GM23338 (cell line): ENCODE measurements at regions not wholly inside any gene's neighbourhood (a gene's known extent, or its start where the extent isn't known, plus 50 kb on each side); places are given as distances from the start of the nearest gene placed in this dataset.

Experiments used
- ATAC-seq: fragments of 200-7000 bp; cut with Tn5 transposase; 3 replicates; pipeline ENCODE4 v1.9.1; 2020
- DNase-seq: peaks from one replicate; pipeline ENCODE4 v3.0.0-alpha.2; 2015; ENCODE audit warnings: low spot score
- H2AFZ ChIP-seq: fragments of 200-600 bp; sonication (generic); 2 replicates; pipeline ENCODE4 v1.8.0; 2016; ENCODE audit warnings: antibody characterized with exemption, mild to moderate bottlenecking, moderate library complexity
- H3F3A ChIP-seq: fragments of 200-600 bp; sonication (generic); replicated peaks from 2 replicates; pipeline ENCODE4 v1.8.0; 2017; ENCODE audit warnings: antibody characterized with exemption, mixed run types, low read depth
- H3K27ac ChIP-seq: fragments of 200-600 bp; sonication (generic); 2 replicates; pipeline ENCODE4 v1.6.1; 2016; ENCODE audit warnings: low read depth
- H3K27me3 ChIP-seq: fragments of 200-600 bp; sonication (generic); 2 replicates; pipeline ENCODE4 v1.8.0; 2016; ENCODE audit warnings: mild to moderate bottlenecking, mixed run types, moderate library complexity; ENCODE audit not compliant: insufficient read depth
- H3K36me3 ChIP-seq: fragments of 200-600 bp; sonication (generic); 2 replicates; pipeline ENCODE4 v1.8.0; 2016; ENCODE audit warnings: mild to moderate bottlenecking; ENCODE audit not compliant: insufficient read depth
- H3K4me1 ChIP-seq: fragments of 200-600 bp; sonication (generic); 2 replicates; pipeline ENCODE4 v1.8.0; 2016; ENCODE audit warnings: mild to moderate bottlenecking, moderate library complexity; ENCODE audit not compliant: insufficient read depth
- H3K4me2 ChIP-seq: fragments of 200-600 bp; sonication (generic); 2 replicates; pipeline ENCODE4 v1.7.1; 2017; ENCODE audit warnings: mixed run types
- H3K4me3 ChIP-seq: fragments of 200-600 bp; sonication (generic); 2 replicates; pipeline ENCODE4 v1.6.1; 2016; ENCODE audit warnings: mixed run types
- H3K79me2 ChIP-seq: fragments of 200-600 bp; sonication (generic); replicated peaks from 2 replicates; pipeline ENCODE4 v1.8.0; 2017; ENCODE audit warnings: mild to moderate bottlenecking; ENCODE audit not compliant: insufficient read depth
- H3K9me2 ChIP-seq: fragments of 200-600 bp; sonication (generic); 2 replicates; pipeline ENCODE4 v1.8.0; 2017; ENCODE audit not compliant: insufficient read depth
- H4K20me1 ChIP-seq: fragments of 200-600 bp; sonication (generic); replicated peaks from 2 replicates; pipeline ENCODE4 v1.8.0; 2017; ENCODE audit warnings: mild to moderate bottlenecking; ENCODE audit not compliant: insufficient read depth
- H3K27ac Mint-ChIP-seq: 2 replicates; pipeline ENCODE4 v1.8.0; 2020; ENCODE audit warnings: inconsistent platforms, mild to moderate bottlenecking, moderate library complexity, mixed read lengths
- H3K27me3 Mint-ChIP-seq: 3 replicates; pipeline ENCODE4 v1.8.0; 2022; ENCODE audit warnings: low read depth, mild to moderate bottlenecking, moderate library complexity, mixed read lengths, inconsistent platforms; ENCODE audit not compliant: insufficient read depth, poor library complexity
- H3K36me3 Mint-ChIP-seq: 3 replicates; pipeline ENCODE4 v1.8.0; 2021; ENCODE audit warnings: low read depth, mild to moderate bottlenecking, inconsistent platforms, moderate library complexity, mixed read lengths
- H3K4me1 Mint-ChIP-seq: 3 replicates; pipeline ENCODE4 v1.8.0; 2020; ENCODE audit warnings: mild to moderate bottlenecking, inconsistent platforms, mixed read lengths
- H3K4me3 Mint-ChIP-seq: 3 replicates; pipeline ENCODE4 v1.8.0; 2021; ENCODE audit warnings: moderate library complexity, mild to moderate bottlenecking, inconsistent platforms, mixed read lengths
- H3K9me3 Mint-ChIP-seq: 3 replicates; pipeline ENCODE4 v1.8.0; 2020; ENCODE audit warnings: moderate library complexity, mild to moderate bottlenecking, inconsistent platforms, mixed read lengths
- EZH2 ChIP-seq: fragments of 200-600 bp; sonication (generic); IDR thresholded peaks from one replicate; pipeline ENCODE4 v1.8.0; 2017; ENCODE audit warnings: antibody characterized with exemption, mild to moderate bottlenecking, low read depth; ENCODE audit not compliant: unreplicated experiment
- JUNB ChIP-seq: IDR thresholded peaks from one replicate; pipeline ENCODE4 v1.6.1; 2016; ENCODE audit warnings: antibody characterized with exemption; ENCODE audit not compliant: unreplicated experiment
- ZNF114 ChIP-seq: fragments of 250-450 bp; sonication (Bioruptor Pico); IDR thresholded peaks from 2 replicates; pipeline ENCODE4 v1.5.0; 2020; ENCODE audit warnings: mild to moderate bottlenecking, moderate library complexity
- TF ChIP-seq, protein P1 (sequence below): IDR thresholded peaks from 2 replicates; pipeline ENCODE4 v1.6.1; 2016; ENCODE audit warnings: antibody characterized with exemption
- TF ChIP-seq, protein P2 (sequence below): fragments of 250-450 bp; sonication (Bioruptor Pico); IDR thresholded peaks from 2 replicates; pipeline ENCODE4 v1.5.0; 2020; ENCODE audit warnings: mild to moderate bottlenecking, moderate library complexity
- TF ChIP-seq, protein P3 (sequence below), 2 experiments: fragments of 200-600 bp in 1 of 2; sonication (generic) in 1 of 2; conservative IDR thresholded peaks; 2 replicates each; pipeline versions ENCODE4 v1.5.1 to v1.6.1; 2016 to 2017; ENCODE audit warnings: antibody characterized with exemption in 2 of 2, low read depth in 2 of 2, mild to moderate bottlenecking in 2 of 2, moderate library complexity in 1 of 2

GRCh38 chr6:33957892-33958525 is 154.2 kb upstream of the MLN start:
- peak overlapping the region; percentile 21; the same call in 1 of the 2 replicates for H3K4me2 ChIP-seq
- no peak overlapping the region for H3K27ac Mint-ChIP-seq
- no peaks in the 10 kb centered on the region for H3K36me3 Mint-ChIP-seq

GRCh38 chr6:33957131-33957891 is 153.5 kb upstream of the MLN start:
- Mint-ChIP-seq H3K4me1 (peaks cover 30% of the 10 kb centered on the region), H3K9me3 (no peaks in the 10 kb centered on the region)
- DNase-seq: no peak
- TF ChIP-seq, protein P1, sequence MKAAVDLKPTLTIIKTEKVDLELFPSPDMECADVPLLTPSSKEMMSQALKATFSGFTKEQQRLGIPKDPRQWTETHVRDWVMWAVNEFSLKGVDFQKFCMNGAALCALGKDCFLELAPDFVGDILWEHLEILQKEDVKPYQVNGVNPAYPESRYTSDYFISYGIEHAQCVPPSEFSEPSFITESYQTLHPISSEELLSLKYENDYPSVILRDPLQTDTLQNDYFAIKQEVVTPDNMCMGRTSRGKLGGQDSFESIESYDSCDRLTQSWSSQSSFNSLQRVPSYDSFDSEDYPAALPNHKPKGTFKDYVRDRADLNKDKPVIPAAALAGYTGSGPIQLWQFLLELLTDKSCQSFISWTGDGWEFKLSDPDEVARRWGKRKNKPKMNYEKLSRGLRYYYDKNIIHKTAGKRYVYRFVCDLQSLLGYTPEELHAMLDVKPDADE: no peak
- TF ChIP-seq JUNB: no peak
- TF ChIP-seq EZH2: no peak
- TF ChIP-seq, protein P2, sequence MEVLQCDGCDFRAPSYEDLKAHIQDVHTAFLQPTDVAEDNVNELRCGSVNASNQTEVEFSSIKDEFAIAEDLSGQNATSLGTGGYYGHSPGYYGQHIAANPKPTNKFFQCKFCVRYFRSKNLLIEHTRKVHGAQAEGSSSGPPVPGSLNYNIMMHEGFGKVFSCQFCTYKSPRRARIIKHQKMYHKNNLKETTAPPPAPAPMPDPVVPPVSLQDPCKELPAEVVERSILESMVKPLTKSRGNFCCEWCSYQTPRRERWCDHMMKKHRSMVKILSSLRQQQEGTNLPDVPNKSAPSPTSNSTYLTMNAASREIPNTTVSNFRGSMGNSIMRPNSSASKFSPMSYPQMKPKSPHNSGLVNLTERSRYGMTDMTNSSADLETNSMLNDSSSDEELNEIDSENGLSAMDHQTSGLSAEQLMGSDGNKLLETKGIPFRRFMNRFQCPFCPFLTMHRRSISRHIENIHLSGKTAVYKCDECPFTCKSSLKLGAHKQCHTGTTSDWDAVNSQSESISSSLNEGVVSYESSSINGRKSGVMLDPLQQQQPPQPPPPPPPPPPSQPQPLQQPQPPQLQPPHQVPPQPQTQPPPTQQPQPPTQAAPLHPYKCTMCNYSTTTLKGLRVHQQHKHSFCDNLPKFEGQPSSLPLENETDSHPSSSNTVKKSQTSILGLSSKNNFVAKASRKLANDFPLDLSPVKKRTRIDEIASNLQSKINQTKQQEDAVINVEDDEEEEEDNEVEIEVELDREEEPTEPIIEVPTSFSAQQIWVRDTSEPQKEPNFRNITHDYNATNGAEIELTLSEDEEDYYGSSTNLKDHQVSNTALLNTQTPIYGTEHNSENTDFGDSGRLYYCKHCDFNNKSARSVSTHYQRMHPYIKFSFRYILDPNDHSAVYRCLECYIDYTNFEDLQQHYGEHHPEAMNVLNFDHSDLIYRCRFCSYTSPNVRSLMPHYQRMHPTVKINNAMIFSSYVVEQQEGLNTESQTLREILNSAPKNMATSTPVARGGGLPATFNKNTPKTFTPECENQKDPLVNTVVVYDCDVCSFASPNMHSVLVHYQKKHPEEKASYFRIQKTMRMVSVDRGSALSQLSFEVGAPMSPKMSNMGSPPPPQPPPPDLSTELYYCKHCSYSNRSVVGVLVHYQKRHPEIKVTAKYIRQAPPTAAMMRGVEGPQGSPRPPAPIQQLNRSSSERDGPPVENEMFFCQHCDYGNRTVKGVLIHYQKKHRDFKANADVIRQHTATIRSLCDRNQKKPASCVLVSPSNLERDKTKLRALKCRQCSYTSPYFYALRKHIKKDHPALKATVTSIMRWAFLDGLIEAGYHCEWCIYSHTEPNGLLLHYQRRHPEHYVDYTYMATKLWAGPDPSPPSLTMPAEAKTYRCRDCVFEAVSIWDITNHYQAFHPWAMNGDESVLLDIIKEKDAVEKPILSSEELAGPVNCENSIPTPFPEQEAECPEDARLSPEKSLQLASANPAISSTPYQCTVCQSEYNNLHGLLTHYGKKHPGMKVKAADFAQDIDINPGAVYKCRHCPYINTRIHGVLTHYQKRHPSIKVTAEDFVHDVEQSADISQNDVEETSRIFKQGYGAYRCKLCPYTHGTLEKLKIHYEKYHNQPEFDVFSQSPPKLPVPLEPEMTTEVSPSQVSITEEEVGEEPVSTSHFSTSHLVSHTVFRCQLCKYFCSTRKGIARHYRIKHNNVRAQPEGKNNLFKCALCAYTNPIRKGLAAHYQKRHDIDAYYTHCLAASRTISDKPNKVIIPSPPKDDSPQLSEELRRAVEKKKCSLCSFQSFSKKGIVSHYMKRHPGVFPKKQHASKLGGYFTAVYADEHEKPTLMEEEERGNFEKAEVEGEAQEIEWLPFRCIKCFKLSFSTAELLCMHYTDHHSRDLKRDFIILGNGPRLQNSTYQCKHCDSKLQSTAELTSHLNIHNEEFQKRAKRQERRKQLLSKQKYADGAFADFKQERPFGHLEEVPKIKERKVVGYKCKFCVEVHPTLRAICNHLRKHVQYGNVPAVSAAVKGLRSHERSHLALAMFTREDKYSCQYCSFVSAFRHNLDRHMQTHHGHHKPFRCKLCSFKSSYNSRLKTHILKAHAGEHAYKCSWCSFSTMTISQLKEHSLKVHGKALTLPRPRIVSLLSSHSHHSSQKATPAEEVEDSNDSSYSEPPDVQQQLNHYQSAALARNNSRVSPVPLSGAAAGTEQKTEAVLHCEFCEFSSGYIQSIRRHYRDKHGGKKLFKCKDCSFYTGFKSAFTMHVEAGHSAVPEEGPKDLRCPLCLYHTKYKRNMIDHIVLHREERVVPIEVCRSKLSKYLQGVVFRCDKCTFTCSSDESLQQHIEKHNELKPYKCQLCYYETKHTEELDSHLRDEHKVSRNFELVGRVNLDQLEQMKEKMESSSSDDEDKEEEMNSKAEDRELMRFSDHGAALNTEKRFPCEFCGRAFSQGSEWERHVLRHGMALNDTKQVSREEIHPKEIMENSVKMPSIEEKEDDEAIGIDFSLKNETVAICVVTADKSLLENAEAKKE (CRISPR knock-in tag): no peak
- TF ChIP-seq, protein P3, sequence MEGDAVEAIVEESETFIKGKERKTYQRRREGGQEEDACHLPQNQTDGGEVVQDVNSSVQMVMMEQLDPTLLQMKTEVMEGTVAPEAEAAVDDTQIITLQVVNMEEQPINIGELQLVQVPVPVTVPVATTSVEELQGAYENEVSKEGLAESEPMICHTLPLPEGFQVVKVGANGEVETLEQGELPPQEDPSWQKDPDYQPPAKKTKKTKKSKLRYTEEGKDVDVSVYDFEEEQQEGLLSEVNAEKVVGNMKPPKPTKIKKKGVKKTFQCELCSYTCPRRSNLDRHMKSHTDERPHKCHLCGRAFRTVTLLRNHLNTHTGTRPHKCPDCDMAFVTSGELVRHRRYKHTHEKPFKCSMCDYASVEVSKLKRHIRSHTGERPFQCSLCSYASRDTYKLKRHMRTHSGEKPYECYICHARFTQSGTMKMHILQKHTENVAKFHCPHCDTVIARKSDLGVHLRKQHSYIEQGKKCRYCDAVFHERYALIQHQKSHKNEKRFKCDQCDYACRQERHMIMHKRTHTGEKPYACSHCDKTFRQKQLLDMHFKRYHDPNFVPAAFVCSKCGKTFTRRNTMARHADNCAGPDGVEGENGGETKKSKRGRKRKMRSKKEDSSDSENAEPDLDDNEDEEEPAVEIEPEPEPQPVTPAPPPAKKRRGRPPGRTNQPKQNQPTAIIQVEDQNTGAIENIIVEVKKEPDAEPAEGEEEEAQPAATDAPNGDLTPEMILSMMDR (conservative IDR thresholded peaks at IDR 0.05; ENCODE audit: low read depth in 2 of 2): no peak

More at GRCh38 chr6:33957892-33958525, 154.2 kb upstream of the MLN start:
- no peak for DNase-seq
- Mint-ChIP-seq H3K9me3 (no peaks in the 10 kb centered on the region), H3K4me1 (peaks cover 28% of the 10 kb centered on the region), H3K4me3 (peak overlapping the region; percentile 35; the same call in 1 of the 3 replicates), H3K27me3 (peaks cover 18% of the 10 kb centered on the region)
- H2AFZ ChIP-seq: no peak overlapping the region
- TF ChIP-seq, protein P3 (conservative IDR thresholded peaks at IDR 0.05; ENCODE audit: low read depth in 2 of 2): peak in 1 of 2 experiments; percentile 31; a peak in 1 of 4 replicates
- TF ChIP-seq ZNF114: no peak
- H3K79me2 ChIP-seq: no peaks in the 10 kb centered on the region
- no peaks in the 10 kb centered on the region for H3K9me2 ChIP-seq
- H3K4me3 ChIP-seq: no peak overlapping the region
- H3K27ac ChIP-seq: no peak overlapping the region
- H3K27me3 ChIP-seq: no peaks in the 10 kb centered on the region
- peaks cover 13% of the 10 kb centered on the region for H3K4me1 ChIP-seq
- ATAC-seq: peak; percentile 28
- H3K36me3 ChIP-seq: no peaks in the 10 kb centered on the region
- H4K20me1 ChIP-seq: no peaks in the 10 kb centered on the region
- H3F3A ChIP-seq: no peaks in the 10 kb centered on the region

More at GRCh38 chr6:33957131-33957891, 153.5 kb upstream of the MLN start:
- no peaks in the 10 kb centered on the region for H3F3A ChIP-seq
- Mint-ChIP-seq H3K36me3 (no peaks in the 10 kb centered on the region), H3K27ac (no peak overlapping the region), H3K4me3 (peak overlapping the region; percentile 35; the same call in 1 of the 3 replicates), H3K27me3 (peaks cover 21% of the 10 kb centered on the region)
- H3K79me2 ChIP-seq: no peaks in the 10 kb centered on the region
- no peak overlapping the region for H2AFZ ChIP-seq
- no peaks in the 10 kb centered on the region for H3K36me3 ChIP-seq
- no peak overlapping the region for H3K27ac ChIP-seq
- peaks cover 13% of the 10 kb centered on the region for H3K4me1 ChIP-seq
- H3K4me2 ChIP-seq: 0 out of 2 replicates have a peak overlapping the region, but pooled peaks have one; percentile 21
- no peaks in the 10 kb centered on the region for H4K20me1 ChIP-seq
- ATAC-seq: no peak; the same call in 2 of the 3 replicates
- no peak overlapping the region for H3K4me3 ChIP-seq
- no peaks in the 10 kb centered on the region for H3K9me2 ChIP-seq
- no peaks in the 10 kb centered on the region for H3K27me3 ChIP-seq
